Sigmoid colon (tissue), 6 donors: ENCODE measurements at regions not wholly inside any gene's neighbourhood (a gene's known extent, or its start where the extent isn't known, plus 50 kb on each side); places are given as distances from the start of the nearest gene placed in this dataset.

Experiments
- DNase-seq: peaks from one replicate; pipeline ENCODE4 v3.0.0-alpha.2; 2019
- H3K27ac ChIP-seq, 4 donors: fragments of 200-600 bp; sonication (generic); one replicate each; pipeline ENCODE4 v1.5.1; 2016 to 2019; ENCODE audit warnings: mild to moderate bottlenecking in 1 of 4
- H3K27me3 ChIP-seq, 3 donors: fragments of 200-600 bp; sonication (generic); one replicate each; pipeline ENCODE4 v1.5.1; 2019; ENCODE audit warnings: mild to moderate bottlenecking in 1 of 3
- H3K36me3 ChIP-seq, 4 donors: fragments of 200-600 bp; sonication (generic); one replicate each; pipeline ENCODE4 v1.5.1; 2016 to 2019
- H3K4me1 ChIP-seq, 4 donors: fragments of 200-600 bp; sonication (generic); one replicate each; pipeline ENCODE4 v1.5.1; 2017 to 2019
- H3K4me3 ChIP-seq, 4 donors: fragments of 200-600 bp; sonication (generic); one replicate each; pipeline ENCODE4 v1.5.1; 2017 to 2019; ENCODE audit warnings: mild to moderate bottlenecking in 2 of 4, moderate library complexity in 1 of 4
- H3K9me3 ChIP-seq, 4 donors: fragments of 200-600 bp in 3 of 4; sonication (generic) in 3 of 4; one replicate each; pipeline versions ENCODE4 v1.5.1 to v1.6.1; 2013 to 2019
- CTCF ChIP-seq, 4 experiments: fragments of 450-650 bp in 3 of 4; fragments of 200-600 bp in 1 of 4; IDR thresholded peaks; one replicate each; pipeline ENCODE4 v1.5.1; 2016 to 2019; ENCODE audit warnings: antibody characterized with exemption in 4 of 4, mild to moderate bottlenecking in 3 of 4, moderate library complexity in 2 of 4
- EP300 ChIP-seq, 4 donors: sonication (generic); formaldehyde crosslinking; IDR thresholded peaks; one replicate each; pipeline ENCODE4 v1.6.1; 2017; ENCODE audit warnings: antibody characterized with exemption in 4 of 4
- POLR2A ChIP-seq, 2 donors: fragments of 450-650 bp; IDR thresholded peaks; one replicate each; pipeline ENCODE4 v1.6.1; 2016; ENCODE audit warnings: antibody characterized with exemption in 2 of 2, mild to moderate bottlenecking in 2 of 2, moderate library complexity in 2 of 2
- POLR2AphosphoS5 ChIP-seq, 4 donors: sonication (generic); formaldehyde crosslinking; IDR thresholded peaks; one replicate each; pipeline ENCODE4 v1.6.1; 2017; ENCODE audit warnings: antibody characterized with exemption in 4 of 4
- WGBS, 2 donors: extraction: QIAGEN DNeasy Blood & Tissue Kit; methylation state at CpG; one replicate each; pipeline ENCODE4 v1.1.7; 2013; 5-methylcytosine and 5-hydroxymethylcytosine counted together
- intact Hi-C: fragments of 100-400 bp; cut with DNase I; formaldehyde crosslinking; loops from one replicate; pipeline ENCODE4 v1.15.1; 2023
- donor health status: healthy with polysubstance abuse.
- donor health status: healthy.

GRCh38 chr12:127223731-127224130 lies 1043.2 kb upstream of the TMEM132C start:
- DNase-seq: no peak
- Histone ChIP-seq H3K4me3 (no peak overlapping the region), H3K36me3 (no peaks in the 10 kb centered on the region), H3K27ac (no peak overlapping the region), H3K4me1 (no peaks in the 10 kb centered on the region), H3K27me3 (no peaks in the 10 kb centered on the region), H3K9me3 (peaks cover 0 to 2% (median 0%) of the 10 kb centered on the region in 4 donors)
- TF ChIP-seq POLR2A (IDR thresholded peaks at IDR 0.05) (no peak), EP300 (IDR thresholded peaks at IDR 0.05) (no peak), CTCF (IDR thresholded peaks at IDR 0.05) (no peak), POLR2AphosphoS5 (IDR thresholded peaks at IDR 0.05) (no peak)
- intact Hi-C loops: no loop called here
- WGBS, 2 donors: 41 to 55% methylated on average over 3 of the region's 3 CpGs

GRCh38 chr12:127230843-127231260 lies 1036.1 kb upstream of the TMEM132C start:
- no peak overlapping the region for H3K27ac ChIP-seq
- H3K36me3 ChIP-seq: no peaks in the 10 kb centered on the region
- intact Hi-C loops: no loop called here
- WGBS, 2 donors: 68 to 79% methylated on average over 6 of the region's 6 CpGs
- peaks cover 0 to 2% (median 0%) of the 10 kb centered on the region in 4 donors for H3K9me3 ChIP-seq
- no peak for TF ChIP-seq CTCF (IDR thresholded peaks at IDR 0.05)
- H3K27me3 ChIP-seq: no peaks in the 10 kb centered on the region
- DNase-seq: no peak
- no peak overlapping the region for H3K4me3 ChIP-seq
- H3K4me1 ChIP-seq: no peaks in the 10 kb centered on the region

GRCh38 chr12:127231371-127231770 lies 1035.6 kb upstream of the TMEM132C start:
- DNase-seq: no peak
- Histone ChIP-seq H3K27me3 (no peaks in the 10 kb centered on the region), H3K9me3 (no peaks in the 10 kb centered on the region), H3K4me1 (no peaks in the 10 kb centered on the region), H3K27ac (no peak overlapping the region), H3K36me3 (no peaks in the 10 kb centered on the region), H3K4me3 (no peak overlapping the region)
- no peak for TF ChIP-seq POLR2A (IDR thresholded peaks at IDR 0.05)
- TF ChIP-seq CTCF (IDR thresholded peaks at IDR 0.05): no peak
- TF ChIP-seq POLR2AphosphoS5 (IDR thresholded peaks at IDR 0.05): no peak
- no peak for TF ChIP-seq EP300 (IDR thresholded peaks at IDR 0.05)
- intact Hi-C loops: no loop called here
- WGBS, 2 donors: 70 to 83% methylated on average over 7 of the region's 7 CpGs

- no peak for DNase-seq
- no peak overlapping the region for H3K27ac ChIP-seq
- no peaks in the 10 kb centered on the region for H3K9me3 ChIP-seq
- WGBS, 2 donors: 43 to 83% methylated on average over 2 of the region's 2 CpGs
- no peaks in the 10 kb centered on the region for H3K27me3 ChIP-seq
- TF ChIP-seq CTCF (IDR thresholded peaks at IDR 0.05) (no peak), POLR2AphosphoS5 (IDR thresholded peaks at IDR 0.05) (no peak), POLR2A (IDR thresholded peaks at IDR 0.05) (no peak), EP300 (IDR thresholded peaks at IDR 0.05) (no peak)
- H3K4me3 ChIP-seq: no peak overlapping the region
- H3K4me1 ChIP-seq: no peaks in the 10 kb centered on the region
- intact Hi-C loops: no loop called here
- no peaks in the 10 kb centered on the region for H3K36me3 ChIP-seq
Measured at GRCh38 chr12:127233016-127233415, 1034.0 kb upstream of the TMEM132C start.

- no peaks in the 10 kb centered on the region for H3K36me3 ChIP-seq
- no peak overlapping the region for H3K27ac ChIP-seq
- H3K9me3 ChIP-seq: no peaks in the 10 kb centered on the region
- DNase-seq: no peak
- no peaks in the 10 kb centered on the region for H3K27me3 ChIP-seq
- TF ChIP-seq EP300 (IDR thresholded peaks at IDR 0.05): no peak
- TF ChIP-seq CTCF (IDR thresholded peaks at IDR 0.05): no peak
- TF ChIP-seq POLR2AphosphoS5 (IDR thresholded peaks at IDR 0.05): no peak
- no peak for TF ChIP-seq POLR2A (IDR thresholded peaks at IDR 0.05)
- no peak overlapping the region for H3K4me3 ChIP-seq
- no peaks in the 10 kb centered on the region for H3K4me1 ChIP-seq
- intact Hi-C loops: no loop called here
- 54 to 67% methylated on average over 8 of the region's 8 CpGs for WGBS, 2 donors
Measured at GRCh38 chr12:127235761-127236160, 1031.2 kb upstream of the TMEM132C start.
